ENCODE measurements at regions not wholly inside any gene's neighbourhood (a gene's known extent, or its start where the extent isn't known, plus 50 kb on each side); places are given as distances from the start of the nearest gene placed in this dataset.
A peak's percentile ranks its signal among the peaks of the same experiment; 100 is the strongest.

GRCh38 chr1:38241594-38242334, 195.2 kb upstream of the POU3F1 start (continued):
- TF ChIP-seq REST (IDR thresholded peaks at IDR 0.05; ENCODE audit: borderline replicate concordance), result peak; percentile 28; the same call in 1 of the 2 replicates
- no peak for TF ChIP-seq REST (CRISPR knock-in tag; IDR thresholded peaks at IDR 0.05; ENCODE audit: low read depth)
- peak in 1 of 2 experiments; percentile 44; a peak in 2 of 4 replicates for TF ChIP-seq RAD21 (CRISPR knock-in tag; conservative IDR thresholded peaks at IDR 0.05 in 1 of 2, IDR thresholded peaks at IDR 0.05 in 1 of 2)
- TF ChIP-seq MEIS2 (IDR thresholded peaks at IDR 0.05; ENCODE audit: partially characterized antibody), result peak; percentile 50
- TF ChIP-seq, protein P1, sequence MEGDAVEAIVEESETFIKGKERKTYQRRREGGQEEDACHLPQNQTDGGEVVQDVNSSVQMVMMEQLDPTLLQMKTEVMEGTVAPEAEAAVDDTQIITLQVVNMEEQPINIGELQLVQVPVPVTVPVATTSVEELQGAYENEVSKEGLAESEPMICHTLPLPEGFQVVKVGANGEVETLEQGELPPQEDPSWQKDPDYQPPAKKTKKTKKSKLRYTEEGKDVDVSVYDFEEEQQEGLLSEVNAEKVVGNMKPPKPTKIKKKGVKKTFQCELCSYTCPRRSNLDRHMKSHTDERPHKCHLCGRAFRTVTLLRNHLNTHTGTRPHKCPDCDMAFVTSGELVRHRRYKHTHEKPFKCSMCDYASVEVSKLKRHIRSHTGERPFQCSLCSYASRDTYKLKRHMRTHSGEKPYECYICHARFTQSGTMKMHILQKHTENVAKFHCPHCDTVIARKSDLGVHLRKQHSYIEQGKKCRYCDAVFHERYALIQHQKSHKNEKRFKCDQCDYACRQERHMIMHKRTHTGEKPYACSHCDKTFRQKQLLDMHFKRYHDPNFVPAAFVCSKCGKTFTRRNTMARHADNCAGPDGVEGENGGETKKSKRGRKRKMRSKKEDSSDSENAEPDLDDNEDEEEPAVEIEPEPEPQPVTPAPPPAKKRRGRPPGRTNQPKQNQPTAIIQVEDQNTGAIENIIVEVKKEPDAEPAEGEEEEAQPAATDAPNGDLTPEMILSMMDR (IDR thresholded peaks at IDR 0.05 in 2 of 3, conservative IDR thresholded peaks at IDR 0.05 in 1 of 3; ENCODE audit: insufficient read depth in 2 of 3, low read depth in 1 of 3, low read length in 3 of 3), result peak in 1 of 3 experiments; percentile 12; a peak in 1 of 6 replicates

Measured in K562 (cell line).